IMR-90 (cell line): ENCODE measurements at regions not wholly inside any gene's neighbourhood (a gene's known extent, or its start where the extent isn't known, plus 50 kb on each side); places are given as distances from the start of the nearest gene placed in this dataset.
"Not testable (repeated sequence)": the region's sequence is repeated elsewhere in the genome, so short reads cannot be mapped to it uniquely, and the experiment has no call there.

Source experiments
- ATAC-seq: fragments of 200-7000 bp; cut with Tn5 transposase; 2 replicates; pipeline ENCODE4 v1.9.1; 2020; ENCODE audit warnings: low read depth, mild to moderate bottlenecking, moderate library complexity
- BruUV-seq: library from RNA; stranded (reverse); fragments of 400-500 nt; replicated peaks from 2 replicates; lab custom pipeline; 2021; lab: Mats Ljungman, UMichigan
- CTCF ChIA-PET: fragments of 300-600 bp; formaldehyde crosslinking; extraction: SDS; loops from one replicate; lab custom pipeline; 2021; ENCODE audit warnings: antibody characterized with exemption; lab: Yijun Ruan, JAX
- POLR2A ChIA-PET: fragments of 300-600 bp; sonication (Branson Sonifier 250); formaldehyde crosslinking; loops from one replicate; lab custom pipeline; 2022; ENCODE audit warnings: antibody characterized with exemption; ENCODE audit not compliant: unreplicated experiment; lab: Charles Lee
- DNase-seq: peaks from one replicate; pipeline ENCODE4 v3.0.0; 2013
- H2AFZ ChIP-seq: replicated peaks from 2 replicates; pipeline ENCODE3; 2013; ENCODE audit warnings: low read length, mild to moderate bottlenecking; ENCODE audit not compliant: poor library complexity
- H2AK5ac ChIP-seq: 2 replicates; pipeline ENCODE4 v1.6.1; 2013; ENCODE audit warnings: low read depth, low read length, inconsistent platforms
- H2AK9ac ChIP-seq: replicated peaks from 2 replicates; pipeline ENCODE3; 2013; ENCODE audit warnings: mild to moderate bottlenecking, low read depth, low read length, moderate library complexity; ENCODE audit not compliant: poor library complexity
- H2BK120ac ChIP-seq: 2 replicates; pipeline ENCODE4 v1.6.1; 2013; ENCODE audit warnings: low read depth, low read length, inconsistent platforms
- H2BK15ac ChIP-seq: 3 replicates; pipeline ENCODE4 v1.6.1; 2013; ENCODE audit warnings: low read depth, low read length, inconsistent platforms
- H2BK20ac ChIP-seq: 2 replicates; pipeline ENCODE4 v1.6.1; 2013; ENCODE audit warnings: low read depth, mild to moderate bottlenecking, inconsistent platforms, low read length, moderate library complexity
- H2BK5ac ChIP-seq: 2 replicates; pipeline ENCODE4 v1.6.1; 2013; ENCODE audit warnings: mild to moderate bottlenecking, low read depth, low read length, inconsistent platforms; ENCODE audit not compliant: poor library complexity, severe bottlenecking
- H3K14ac ChIP-seq: replicated peaks from 2 replicates; pipeline ENCODE4 v1.6.1; 2013; ENCODE audit warnings: low read depth, low read length, inconsistent platforms
- H3K18ac ChIP-seq: 2 replicates; pipeline ENCODE4 v1.6.1; 2013; ENCODE audit warnings: low read depth, low read length, control low read depth
- H3K23ac ChIP-seq: 2 replicates; pipeline ENCODE4 v1.6.1; 2013; ENCODE audit warnings: low read depth, low read length, inconsistent platforms
- H3K27ac ChIP-seq: 2 replicates; pipeline ENCODE4 v1.5.1; 2013; ENCODE audit warnings: mild to moderate bottlenecking, control low read depth, low read length; ENCODE audit not compliant: insufficient read depth
- H3K27me3 ChIP-seq: 2 replicates; pipeline ENCODE4 v1.6.1; 2013; ENCODE audit warnings: low read length; ENCODE audit not compliant: control insufficient read depth, insufficient read depth
- H3K36me3 ChIP-seq: 2 replicates; pipeline ENCODE4 v1.6.1; 2013; ENCODE audit warnings: low read length, mixed read lengths; ENCODE audit not compliant: control insufficient read depth, insufficient read depth
- H3K4ac ChIP-seq: 2 replicates; pipeline ENCODE4 v1.6.1; 2013; ENCODE audit warnings: low read depth, low read length, inconsistent platforms
- H3K4me1 ChIP-seq: 2 replicates; pipeline ENCODE4 v1.6.1; 2013; ENCODE audit warnings: low read length, mixed read lengths; ENCODE audit not compliant: control insufficient read depth, insufficient read depth
- H3K4me2 ChIP-seq: 2 replicates; pipeline ENCODE4 v1.6.1; 2013; ENCODE audit warnings: low read depth, mild to moderate bottlenecking, control low read depth, low read length, moderate library complexity
- H3K4me3 ChIP-seq: 2 replicates; pipeline ENCODE4 v1.5.1; 2013; ENCODE audit warnings: low read depth, mild to moderate bottlenecking, control low read depth, low read length, moderate library complexity; ENCODE audit not compliant: insufficient read depth
- H3K56ac ChIP-seq: 2 replicates; pipeline ENCODE4 v1.6.1; 2013; ENCODE audit warnings: low read length, inconsistent platforms; ENCODE audit not compliant: insufficient read depth; ENCODE audit errors: extremely low read depth
- H3K79me1 ChIP-seq, 2 experiments: 2 replicates each; pipeline ENCODE4 v1.6.1; 2013; ENCODE audit warnings: low read length in 2 of 2, inconsistent platforms in 1 of 2, low read depth in 1 of 2
- H3K9ac ChIP-seq: 2 replicates; pipeline ENCODE4 v1.6.1; 2013; ENCODE audit warnings: low read depth, low read length, control low read depth
- H3K9me1 ChIP-seq: 2 replicates; pipeline ENCODE4 v1.6.1; 2013; ENCODE audit warnings: low read length, inconsistent platforms; ENCODE audit not compliant: insufficient read depth
- H3K9me3 ChIP-seq: 2 replicates; pipeline ENCODE4 v1.6.1; 2013; ENCODE audit warnings: low read length; ENCODE audit not compliant: control insufficient read depth, insufficient read depth
- H4K20me1 ChIP-seq: 2 replicates; pipeline ENCODE4 v1.6.1; 2013; ENCODE audit warnings: low read length, inconsistent platforms; ENCODE audit not compliant: insufficient read depth
- H4K5ac ChIP-seq: 2 replicates; pipeline ENCODE4 v1.6.1; 2013; ENCODE audit warnings: mild to moderate bottlenecking, low read depth, low read length, control low read depth
- H4K8ac ChIP-seq, 2 experiments: 2 replicates each; pipeline ENCODE4 v1.6.1; 2013; ENCODE audit warnings: low read depth in 2 of 2, low read length in 2 of 2, control low read depth in 1 of 2, inconsistent platforms in 1 of 2
- H4K91ac ChIP-seq: 2 replicates; pipeline ENCODE4 v1.6.1; 2013; ENCODE audit warnings: low read depth, low read length, inconsistent platforms; ENCODE audit not compliant: insufficient read depth
- WGBS, 2 experiments: methylation state at CpG; one replicate each; pipeline versions ENCODE4 v1.1.5 to v1.1.7; 2013; ENCODE audit warnings: missing lambda C conversion rate in 2 of 2; ENCODE audit not compliant: insufficient read length in 1 of 2; ENCODE audit errors: extremely low coverage in 2 of 2; 5-methylcytosine and 5-hydroxymethylcytosine counted together
- dilution Hi-C: fragments of 300-500 bp; cut with HindIII; formaldehyde crosslinking; loops from one replicate; pipeline ENCODE4 v1.14.3; 2018; ENCODE audit warnings: low sequenced_read_pairs; ENCODE audit not compliant: unreplicated experiment
- in situ Hi-C: fragments of 300-500 bp; cut with MboI; formaldehyde crosslinking; loops from 3 replicates; pipeline ENCODE4 v1.14.3; 2019; ENCODE audit warnings: low sequenced_read_pairs, inconsistent platforms, mixed read lengths
- intact Hi-C: fragments of 100-400 bp; cut with micrococcal nuclease; formaldehyde crosslinking; loops from 2 replicates; pipeline ENCODE4 v1.10.0; 2022

- H3K18ac ChIP-seq, H4K20me1 ChIP-seq, H2AFZ ChIP-seq, H3K4me2 ChIP-seq, dilution Hi-C loops, H3K79me1 ChIP-seq, H4K8ac ChIP-seq, H2BK15ac ChIP-seq, H4K91ac ChIP-seq, H3K9ac ChIP-seq, H2BK5ac ChIP-seq, H3K36me3 ChIP-seq, BruUV-seq, H4K5ac ChIP-seq, H3K9me3 ChIP-seq, intact Hi-C loops, H3K9me1 ChIP-seq, H3K27ac ChIP-seq, H3K56ac ChIP-seq, H3K4me3 ChIP-seq, H2AK5ac ChIP-seq, POLR2A ChIA-PET, H3K23ac ChIP-seq, H3K14ac ChIP-seq, H2AK9ac ChIP-seq, H3K4ac ChIP-seq, ATAC-seq, DNase-seq, H3K27me3 ChIP-seq: not testable (repeated sequence)
- in situ Hi-C loops = loop anchor here (5.0 kb wide), 1 partner anchor 47 kb away; no protein-coding TSS in a partner anchor
- WGBS, 2 experiments = no CpG with 5 or more reads among the region's 3 CpGs
- H2BK120ac ChIP-seq = peak overlapping the region; percentile 19; the same call in 1 of the 2 replicates
- peaks cover 13% of the 10 kb centered on the region for H3K4me1 ChIP-seq
- CTCF ChIA-PET = interaction anchor here (1.5 kb wide), 1 partner anchor 29 kb away, joined by 4 read pairs; no protein-coding TSS in a partner anchor
- 0 out of 2 replicates have a peak overlapping the region, but pooled peaks have one; percentile 35 for H2BK20ac ChIP-seq
Measured at GRCh38 chr1:197839786-197840185, 62.6 kb upstream of the C1orf53 start.
